Right lobe of liver (tissue), 6 donors: ENCODE measurements at regions not wholly inside any gene's neighbourhood (a gene's known extent, or its start where the extent isn't known, plus 50 kb on each side); places are given as distances from the start of the nearest gene placed in this dataset.

Experiments used
- ATAC-seq, 4 donors: fragments of 200-7000 bp; cut with Tn5 transposase; one replicate each; pipeline ENCODE4 v1.9.1; 2020; ENCODE audit warnings: mild to moderate bottlenecking in 4 of 4, moderate library complexity in 4 of 4
- DNase-seq, 3 donors: peaks; one replicate each; pipeline ENCODE4 v3.0.0-alpha.2; 2020
- H3K27ac ChIP-seq, 3 donors: fragments of 200-600 bp; one replicate each; pipeline ENCODE4 v1.8.0; 2022
- H3K27me3 ChIP-seq, 2 donors: fragments of 200-600 bp; one replicate each; pipeline ENCODE4 v1.8.0; 2022
- H3K36me3 ChIP-seq, 4 donors: fragments of 200-600 bp; sonication (generic) in 1 of 4; one replicate each; pipeline versions ENCODE4 v1.5.1 to v1.8.0; 2017 to 2022; ENCODE audit warnings: control low read depth in 1 of 4
- H3K4me1 ChIP-seq, 4 donors: fragments of 200-600 bp; sonication (generic) in 1 of 4; one replicate each; pipeline versions ENCODE4 v1.5.1 to v1.8.0; 2017 to 2022; ENCODE audit warnings: control low read depth in 1 of 4
- H3K4me3 ChIP-seq, 3 donors: fragments of 200-600 bp; one replicate each; pipeline ENCODE4 v1.8.0; 2022
- H3K9me3 ChIP-seq, 4 donors: fragments of 200-600 bp; sonication (generic) in 1 of 4; one replicate each; pipeline versions ENCODE4 v1.5.1 to v1.8.0; 2017 to 2022; ENCODE audit warnings: control low read depth in 1 of 4
- POLR2A ChIP-seq: fragments of 450-650 bp; IDR thresholded peaks from one replicate; pipeline ENCODE4 v1.6.1; 2017; ENCODE audit warnings: antibody characterized with exemption, mild to moderate bottlenecking
- whole genome bisulfite sequencing: methylation state at CpG from one replicate; pipeline ENCODE4 v1.1.6; 2018; ENCODE audit warnings: low coverage, low lambda C conversion rate; ENCODE audit not compliant: insufficient coverage; ENCODE audit errors: missing lambda C conversion rate; 5-methylcytosine and 5-hydroxymethylcytosine counted together
- intact Hi-C, 2 donors: fragments of 100-400 bp; cut with DNase I; formaldehyde crosslinking; loops; one replicate each; pipeline versions ENCODE4 v1.11.2 to v1.14.1; 2022
- TF ChIP-seq, protein P1 (sequence below), 4 donors: fragments of 200-600 bp in 3 of 4; fragments of 450-650 bp in 1 of 4; IDR thresholded peaks; one replicate each; pipeline versions ENCODE4 v1.5.1 to v1.8.0; 2016 to 2022; ENCODE audit warnings: antibody characterized with exemption in 4 of 4, mild to moderate bottlenecking in 2 of 4
- donor health status: DM: no; HTN: yes; CAD: no.
- donor health status: DM: no; HTN: no; CAD: no.
- donor health status: DM: no; HTN: no; CAD: no.
- donor health status: DM: no; HTN: yes; CAD: no.
- donor health status: DM: no; HTN: yes; CAD: no.

DNA sequence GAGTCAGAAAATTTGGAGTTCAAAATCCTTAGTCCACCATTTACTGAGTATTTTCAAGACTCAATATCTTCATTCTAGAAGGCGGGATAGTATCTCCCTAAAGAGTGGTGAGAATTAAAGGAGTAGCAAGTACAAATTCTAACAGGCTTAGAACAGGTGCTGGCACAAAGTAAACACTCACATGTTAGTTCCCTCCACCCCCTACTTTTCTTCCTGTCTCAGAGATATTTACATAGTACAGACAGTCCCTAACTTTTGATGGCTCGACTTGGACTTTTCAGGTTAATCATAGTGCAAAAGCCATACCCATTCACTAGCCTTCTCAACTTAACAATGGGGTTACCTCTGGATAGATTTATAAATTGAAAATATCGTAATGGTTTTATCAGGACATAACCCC is 476.2 kb upstream of the RASGRP1 start:
- intact Hi-C loops: no loop called here
- TF ChIP-seq, protein P1, sequence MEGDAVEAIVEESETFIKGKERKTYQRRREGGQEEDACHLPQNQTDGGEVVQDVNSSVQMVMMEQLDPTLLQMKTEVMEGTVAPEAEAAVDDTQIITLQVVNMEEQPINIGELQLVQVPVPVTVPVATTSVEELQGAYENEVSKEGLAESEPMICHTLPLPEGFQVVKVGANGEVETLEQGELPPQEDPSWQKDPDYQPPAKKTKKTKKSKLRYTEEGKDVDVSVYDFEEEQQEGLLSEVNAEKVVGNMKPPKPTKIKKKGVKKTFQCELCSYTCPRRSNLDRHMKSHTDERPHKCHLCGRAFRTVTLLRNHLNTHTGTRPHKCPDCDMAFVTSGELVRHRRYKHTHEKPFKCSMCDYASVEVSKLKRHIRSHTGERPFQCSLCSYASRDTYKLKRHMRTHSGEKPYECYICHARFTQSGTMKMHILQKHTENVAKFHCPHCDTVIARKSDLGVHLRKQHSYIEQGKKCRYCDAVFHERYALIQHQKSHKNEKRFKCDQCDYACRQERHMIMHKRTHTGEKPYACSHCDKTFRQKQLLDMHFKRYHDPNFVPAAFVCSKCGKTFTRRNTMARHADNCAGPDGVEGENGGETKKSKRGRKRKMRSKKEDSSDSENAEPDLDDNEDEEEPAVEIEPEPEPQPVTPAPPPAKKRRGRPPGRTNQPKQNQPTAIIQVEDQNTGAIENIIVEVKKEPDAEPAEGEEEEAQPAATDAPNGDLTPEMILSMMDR (IDR thresholded peaks at IDR 0.05): no peak
- TF ChIP-seq POLR2A: no peak
- no peaks in the 10 kb centered on the region for H3K4me1 ChIP-seq
- DNase-seq (no peak), ATAC-seq (no peak)
- no peaks in the 10 kb centered on the region for H3K36me3 ChIP-seq
- no peak overlapping the region for H3K4me3 ChIP-seq
- H3K9me3 ChIP-seq: no peaks in the 10 kb centered on the region
- no peaks in the 10 kb centered on the region for H3K27me3 ChIP-seq
- WGBS: 59% methylated on average over 3 of the region's 3 CpGs
- no peak overlapping the region for H3K27ac ChIP-seq

DNA sequence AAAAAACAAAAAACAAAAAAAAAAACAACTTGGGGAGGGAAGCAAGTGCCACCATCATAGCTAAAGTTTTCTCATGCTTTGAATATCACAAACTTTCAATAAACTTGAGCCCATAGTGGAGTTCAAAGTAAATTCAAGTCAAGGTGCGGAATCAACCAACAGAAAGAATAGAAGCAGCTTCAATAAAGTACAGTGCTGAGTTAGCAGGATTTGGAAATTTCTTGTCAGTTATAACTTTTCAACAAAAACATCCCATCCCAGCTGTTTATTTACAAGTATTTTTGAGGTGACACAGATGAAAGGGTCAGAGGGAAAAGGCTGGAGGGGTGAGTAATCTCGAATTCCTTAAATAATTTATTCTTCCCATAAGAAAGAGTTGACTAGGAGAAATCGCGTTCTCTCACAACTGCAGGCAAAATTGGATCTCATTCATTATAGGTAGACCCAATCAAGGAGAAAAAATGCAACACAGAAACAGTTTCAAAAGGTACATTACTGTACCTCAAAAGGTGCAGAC is 477.4 kb upstream of the RASGRP1 start:
- no peaks in the 10 kb centered on the region for H3K9me3 ChIP-seq
- H3K27me3 ChIP-seq: no peaks in the 10 kb centered on the region
- H3K4me3 ChIP-seq: no peak overlapping the region
- DNase-seq: no peak
- 64% methylated on average over 4 of the region's 4 CpGs for WGBS
- no peak for TF ChIP-seq POLR2A
- TF ChIP-seq, protein P1 (IDR thresholded peaks at IDR 0.05): no peak
- no peaks in the 10 kb centered on the region for H3K36me3 ChIP-seq
- ATAC-seq: no peak
- no peaks in the 10 kb centered on the region for H3K4me1 ChIP-seq
- no peak overlapping the region for H3K27ac ChIP-seq
- intact Hi-C loops: no loop called here

DNA sequence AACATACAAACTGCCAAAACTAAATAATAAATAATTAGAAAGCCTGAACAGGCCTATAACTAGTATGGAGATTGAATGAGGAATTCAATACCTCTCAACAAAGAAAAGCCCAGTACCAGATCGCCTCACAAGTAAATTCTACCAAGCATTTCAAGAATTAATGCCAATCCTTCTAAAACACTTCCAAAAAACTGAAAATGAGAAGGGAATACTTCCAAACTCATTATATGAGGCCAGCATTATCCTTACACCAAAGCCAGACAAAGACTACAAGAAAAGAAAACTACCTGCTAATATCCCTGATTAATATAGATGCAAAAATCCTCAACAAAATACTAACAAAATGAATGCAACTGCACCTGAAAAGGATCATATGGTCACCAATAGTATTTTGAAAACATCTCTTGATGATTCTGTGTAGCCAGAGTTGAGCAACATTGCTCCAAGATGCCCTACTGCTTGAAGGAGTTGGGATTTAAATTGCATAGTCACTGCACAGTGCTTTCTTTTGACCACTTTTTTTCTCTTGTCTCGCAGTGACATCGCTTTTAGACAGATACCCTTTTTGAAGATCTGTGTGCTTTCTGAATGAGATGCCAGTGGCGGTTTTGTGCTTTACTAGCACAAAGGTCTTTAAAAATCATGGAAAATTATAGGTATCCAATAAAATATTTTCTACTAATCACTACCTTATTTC is 487.2 kb upstream of the RASGRP1 start:
- no peaks in the 10 kb centered on the region for H3K4me1 ChIP-seq
- DNase-seq: no peak
- H3K9me3 ChIP-seq: no peaks in the 10 kb centered on the region
- TF ChIP-seq POLR2A: no peak
- TF ChIP-seq, protein P1 (IDR thresholded peaks at IDR 0.05): no peak
- no peaks in the 10 kb centered on the region for H3K27me3 ChIP-seq
- intact Hi-C loops: no loop called here
- H3K27ac ChIP-seq: no peak overlapping the region
- no peaks in the 10 kb centered on the region for H3K36me3 ChIP-seq
- no peak for ATAC-seq
- no peak overlapping the region for H3K4me3 ChIP-seq
- WGBS: 86% methylated on average over 4 of the region's 4 CpGs

DNA sequence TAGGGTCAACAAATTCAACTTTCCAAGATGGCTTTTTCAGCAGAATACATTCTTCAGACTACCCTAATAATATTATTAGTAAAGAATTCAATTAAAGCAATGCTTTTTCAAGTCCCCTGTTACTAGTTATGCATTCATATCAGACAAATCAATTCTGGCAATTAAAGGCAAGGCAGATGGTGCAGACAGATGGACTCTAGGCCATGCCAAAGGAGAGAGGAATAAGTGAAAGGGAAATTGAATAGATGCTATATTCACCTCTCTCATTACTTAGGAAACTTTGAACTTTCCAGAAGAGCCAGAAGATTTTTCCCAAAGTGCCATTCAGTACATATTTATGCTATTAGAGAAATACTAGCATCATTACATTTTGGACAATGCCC is 487.7 kb upstream of the RASGRP1 start:
- intact Hi-C loops: no loop called here
- no peaks in the 10 kb centered on the region for H3K4me1 ChIP-seq
- no peak for ATAC-seq

More for the DNA sequence above, 487.7 kb upstream of the RASGRP1 start:
- TF ChIP-seq POLR2A: no peak
- TF ChIP-seq, protein P1 (IDR thresholded peaks at IDR 0.05): no peak
- Histone ChIP-seq H3K4me3 (no peak overlapping the region), H3K27ac (no peak overlapping the region), H3K27me3 (no peaks in the 10 kb centered on the region), H3K36me3 (no peaks in the 10 kb centered on the region), H3K9me3 (no peaks in the 10 kb centered on the region)
- no peak for DNase-seq
